Sigmoid colon (tissue), 4 donors: ENCODE measurements at regions not wholly inside any gene's neighbourhood (a gene's known extent, or its start where the extent isn't known, plus 50 kb on each side); places are given as distances from the start of the nearest gene placed in this dataset.

Experiments used
- EP300 ChIP-seq, 4 donors: sonication (generic); formaldehyde crosslinking; IDR thresholded peaks; one replicate each; pipeline ENCODE4 v1.6.1; 2017; ENCODE audit warnings: antibody characterized with exemption in 4 of 4
- POLR2A ChIP-seq, 2 donors: fragments of 450-650 bp; IDR thresholded peaks; one replicate each; pipeline ENCODE4 v1.6.1; 2016; ENCODE audit warnings: antibody characterized with exemption in 2 of 2, mild to moderate bottlenecking in 2 of 2, moderate library complexity in 2 of 2
- POLR2AphosphoS5 ChIP-seq, 4 donors: sonication (generic); formaldehyde crosslinking; IDR thresholded peaks; one replicate each; pipeline ENCODE4 v1.6.1; 2017; ENCODE audit warnings: antibody characterized with exemption in 4 of 4
- TF ChIP-seq, protein P1 (sequence below), 4 experiments: fragments of 450-650 bp in 3 of 4; fragments of 200-600 bp in 1 of 4; IDR thresholded peaks; one replicate each; pipeline ENCODE4 v1.5.1; 2016 to 2019; ENCODE audit warnings: antibody characterized with exemption in 4 of 4, mild to moderate bottlenecking in 3 of 4, moderate library complexity in 2 of 4

DNA sequence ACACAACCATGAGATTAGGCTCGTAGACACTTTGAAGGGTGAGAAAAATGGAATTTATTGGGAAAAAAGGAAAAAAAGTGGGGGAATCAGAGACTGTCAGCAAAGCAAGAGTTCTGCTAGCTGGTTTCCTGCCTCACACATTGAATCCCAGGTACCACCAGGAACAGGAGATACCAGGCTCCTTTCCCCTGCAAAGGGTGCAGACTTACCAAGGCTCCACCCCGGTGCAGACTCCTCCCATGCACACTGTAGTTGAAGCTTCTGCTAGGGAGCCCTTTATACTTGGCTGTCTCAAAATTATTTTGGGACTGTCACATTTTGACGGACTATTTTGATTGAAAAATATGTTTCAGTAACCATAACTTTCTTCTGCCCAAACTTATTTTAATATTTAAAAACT lies 819.9 kb upstream of the GBE1 start:
- TF ChIP-seq, protein P1, sequence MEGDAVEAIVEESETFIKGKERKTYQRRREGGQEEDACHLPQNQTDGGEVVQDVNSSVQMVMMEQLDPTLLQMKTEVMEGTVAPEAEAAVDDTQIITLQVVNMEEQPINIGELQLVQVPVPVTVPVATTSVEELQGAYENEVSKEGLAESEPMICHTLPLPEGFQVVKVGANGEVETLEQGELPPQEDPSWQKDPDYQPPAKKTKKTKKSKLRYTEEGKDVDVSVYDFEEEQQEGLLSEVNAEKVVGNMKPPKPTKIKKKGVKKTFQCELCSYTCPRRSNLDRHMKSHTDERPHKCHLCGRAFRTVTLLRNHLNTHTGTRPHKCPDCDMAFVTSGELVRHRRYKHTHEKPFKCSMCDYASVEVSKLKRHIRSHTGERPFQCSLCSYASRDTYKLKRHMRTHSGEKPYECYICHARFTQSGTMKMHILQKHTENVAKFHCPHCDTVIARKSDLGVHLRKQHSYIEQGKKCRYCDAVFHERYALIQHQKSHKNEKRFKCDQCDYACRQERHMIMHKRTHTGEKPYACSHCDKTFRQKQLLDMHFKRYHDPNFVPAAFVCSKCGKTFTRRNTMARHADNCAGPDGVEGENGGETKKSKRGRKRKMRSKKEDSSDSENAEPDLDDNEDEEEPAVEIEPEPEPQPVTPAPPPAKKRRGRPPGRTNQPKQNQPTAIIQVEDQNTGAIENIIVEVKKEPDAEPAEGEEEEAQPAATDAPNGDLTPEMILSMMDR (IDR thresholded peaks at IDR 0.05): no peak
- TF ChIP-seq EP300 (IDR thresholded peaks at IDR 0.05) (no peak), POLR2A (IDR thresholded peaks at IDR 0.05) (no peak), POLR2AphosphoS5 (IDR thresholded peaks at IDR 0.05) (no peak)
